ENCODE measurements at regions not wholly inside any gene's neighbourhood (a gene's known extent, or its start where the extent isn't known, plus 50 kb on each side); places are given as distances from the start of the nearest gene placed in this dataset.
"Not testable (repeated sequence)": the region's sequence is repeated elsewhere in the genome, so short reads cannot be mapped to it uniquely, and the experiment has no call there.

- H3K27ac Mint-ChIP-seq = no peak overlapping the region
- no peak overlapping the region for H3K4me3 Mint-ChIP-seq
- no peaks in the 10 kb centered on the region for H3K4me1 Mint-ChIP-seq
- no peaks in the 10 kb centered on the region for H3K9me3 Mint-ChIP-seq
- H3K36me3 Mint-ChIP-seq = no peaks in the 10 kb centered on the region
- H3K27me3 Mint-ChIP-seq = peaks cover 10% of the 10 kb centered on the region
These were observed 337.3 kb upstream of the ATP10A start for GRCh38 chr15:26200427-26200826.

- Mint-ChIP-seq H3K27me3 (peaks cover 9% of the 10 kb centered on the region), H3K36me3 (no peaks in the 10 kb centered on the region), H3K27ac (no peak overlapping the region), H3K4me3 (no peak overlapping the region), H3K4me1 (no peaks in the 10 kb centered on the region), H3K9me3 (no peaks in the 10 kb centered on the region)
These were observed 334.6 kb upstream of the ATP10A start for GRCh38 chr15:26197719-26198118.

- no peaks in the 10 kb centered on the region for H3K36me3 Mint-ChIP-seq
- no peaks in the 10 kb centered on the region for H3K9me3 Mint-ChIP-seq
- no peak overlapping the region for H3K4me3 Mint-ChIP-seq
- H3K27ac Mint-ChIP-seq = no peak overlapping the region
- H3K4me1 Mint-ChIP-seq = no peaks in the 10 kb centered on the region
- H3K27me3 Mint-ChIP-seq = peaks cover 9% of the 10 kb centered on the region
These were observed 333.9 kb upstream of the ATP10A start for GRCh38 chr15:26197060-26197459.

- no peaks in the 10 kb centered on the region for H3K4me1 Mint-ChIP-seq
- H3K27ac Mint-ChIP-seq = no peak overlapping the region
- no peaks in the 10 kb centered on the region for H3K36me3 Mint-ChIP-seq
These were observed 328.1 kb upstream of the ATP10A start for GRCh38 chr15:26191193-26191592.

GRCh38 chr15:26186138-26186537 is 323.0 kb upstream of the ATP10A start:
- not testable (repeated sequence) for H3K27me3 Mint-ChIP-seq, H3K4me1 Mint-ChIP-seq, H3K9me3 Mint-ChIP-seq, H3K27ac Mint-ChIP-seq, H3K36me3 Mint-ChIP-seq, H3K4me3 Mint-ChIP-seq

More at GRCh38 chr15:26191193-26191592, 328.1 kb upstream of the ATP10A start:
- Mint-ChIP-seq H3K4me3 (no peak overlapping the region), H3K27me3 (peaks cover 3% of the 10 kb centered on the region), H3K9me3 (no peaks in the 10 kb centered on the region)

GRCh38 chr15:26182441-26182840 is 319.3 kb upstream of the ATP10A start:
- Mint-ChIP-seq H3K4me1 (no peaks in the 10 kb centered on the region), H3K27ac (no peak overlapping the region), H3K36me3 (no peaks in the 10 kb centered on the region), H3K27me3 (peaks cover 1% of the 10 kb centered on the region), H3K4me3 (no peak overlapping the region), H3K9me3 (no peaks in the 10 kb centered on the region)

GRCh38 chr15:26179906-26180305 is 316.8 kb upstream of the ATP10A start:
- peaks cover 1% of the 10 kb centered on the region for H3K27me3 Mint-ChIP-seq
- H3K4me3 Mint-ChIP-seq = no peak overlapping the region
- no peaks in the 10 kb centered on the region for H3K4me1 Mint-ChIP-seq
- no peaks in the 10 kb centered on the region for H3K36me3 Mint-ChIP-seq
- H3K27ac Mint-ChIP-seq = no peak overlapping the region
- H3K9me3 Mint-ChIP-seq = no peaks in the 10 kb centered on the region

GRCh38 chr15:26178640-26179220 is 315.6 kb upstream of the ATP10A start:
- H3K27ac Mint-ChIP-seq = no peak overlapping the region
- H3K4me3 Mint-ChIP-seq = no peak overlapping the region
- H3K4me1 Mint-ChIP-seq = no peaks in the 10 kb centered on the region
- no peaks in the 10 kb centered on the region for H3K9me3 Mint-ChIP-seq
- no peaks in the 10 kb centered on the region for H3K36me3 Mint-ChIP-seq
- peaks cover 1% of the 10 kb centered on the region for H3K27me3 Mint-ChIP-seq

- Mint-ChIP-seq H3K27ac (no peak overlapping the region), H3K9me3 (no peaks in the 10 kb centered on the region), H3K27me3 (peaks cover 1% of the 10 kb centered on the region), H3K36me3 (no peaks in the 10 kb centered on the region), H3K4me3 (no peak overlapping the region), H3K4me1 (no peaks in the 10 kb centered on the region)
These were observed 314.7 kb upstream of the ATP10A start for GRCh38 chr15:26177816-26178215.

GRCh38 chr15:26176831-26177230 is 313.7 kb upstream of the ATP10A start:
- Mint-ChIP-seq H3K27me3 (peaks cover 1% of the 10 kb centered on the region), H3K36me3 (no peaks in the 10 kb centered on the region)

GRCh38 chr15:26171266-26171665 is 308.1 kb upstream of the ATP10A start:
- Mint-ChIP-seq H3K27me3 (peaks cover 5% of the 10 kb centered on the region), H3K36me3 (no peaks in the 10 kb centered on the region), H3K9me3 (no peaks in the 10 kb centered on the region), H3K27ac (no peak overlapping the region), H3K4me3 (no peak overlapping the region), H3K4me1 (no peaks in the 10 kb centered on the region)

More at GRCh38 chr15:26176831-26177230, 313.7 kb upstream of the ATP10A start:
- Mint-ChIP-seq H3K27ac (no peak overlapping the region), H3K4me3 (no peak overlapping the region), H3K9me3 (no peaks in the 10 kb centered on the region), H3K4me1 (no peaks in the 10 kb centered on the region)

- Mint-ChIP-seq H3K9me3 (no peaks in the 10 kb centered on the region), H3K36me3 (no peaks in the 10 kb centered on the region), H3K4me1 (no peaks in the 10 kb centered on the region), H3K4me3 (no peak overlapping the region), H3K27me3 (peaks cover 12% of the 10 kb centered on the region), H3K27ac (no peak overlapping the region)
These were observed 303.3 kb upstream of the ATP10A start for GRCh38 chr15:26166429-26166828.

GRCh38 chr15:26165546-26165945 is 302.4 kb upstream of the ATP10A start:
- Mint-ChIP-seq H3K4me3 (no peak overlapping the region), H3K9me3 (no peaks in the 10 kb centered on the region), H3K36me3 (no peaks in the 10 kb centered on the region), H3K4me1 (no peaks in the 10 kb centered on the region), H3K27ac (no peak overlapping the region), H3K27me3 (peaks cover 9% of the 10 kb centered on the region)

GRCh38 chr15:26160343-26160742 is 297.2 kb upstream of the ATP10A start:
- Mint-ChIP-seq H3K36me3 (no peaks in the 10 kb centered on the region), H3K9me3 (no peaks in the 10 kb centered on the region), H3K4me3 (no peak overlapping the region), H3K4me1 (no peaks in the 10 kb centered on the region), H3K27ac (no peak overlapping the region), H3K27me3 (peaks cover 17% of the 10 kb centered on the region)

- H3K27ac Mint-ChIP-seq = no peak overlapping the region
- no peak overlapping the region for H3K4me3 Mint-ChIP-seq
- peaks cover 16% of the 10 kb centered on the region for H3K9me3 Mint-ChIP-seq
- H3K4me1 Mint-ChIP-seq = no peaks in the 10 kb centered on the region
- peaks cover 19% of the 10 kb centered on the region for H3K27me3 Mint-ChIP-seq
- no peaks in the 10 kb centered on the region for H3K36me3 Mint-ChIP-seq
These were observed 295.0 kb upstream of the ATP10A start for GRCh38 chr15:26158176-26158575.

- peaks cover 20% of the 10 kb centered on the region for H3K27me3 Mint-ChIP-seq
- no peaks in the 10 kb centered on the region for H3K36me3 Mint-ChIP-seq
- H3K4me1 Mint-ChIP-seq = no peaks in the 10 kb centered on the region
- peaks cover 25% of the 10 kb centered on the region for H3K9me3 Mint-ChIP-seq
- H3K27ac Mint-ChIP-seq = no peak overlapping the region
- H3K4me3 Mint-ChIP-seq = no peak overlapping the region
These were observed 294.0 kb upstream of the ATP10A start for GRCh38 chr15:26157081-26157480.

- Mint-ChIP-seq H3K27me3 (peaks cover 19% of the 10 kb centered on the region), H3K36me3 (no peaks in the 10 kb centered on the region), H3K4me1 (no peaks in the 10 kb centered on the region), H3K9me3 (peaks cover 25% of the 10 kb centered on the region), H3K27ac (no peak overlapping the region), H3K4me3 (no peak overlapping the region)
These were observed 292.9 kb upstream of the ATP10A start for GRCh38 chr15:26156051-26156450.
